CD14-positive monocyte (primary cell): ENCODE measurements at regions not wholly inside any gene's neighbourhood (a gene's known extent, or its start where the extent isn't known, plus 50 kb on each side); places are given as distances from the start of the nearest gene placed in this dataset.

ENCODE experiments used
- DNase-seq, 3 donors: peaks; one replicate each; pipeline ENCODE4 v3.0.0-alpha.2; 2011 to 2022
- H2AFZ ChIP-seq: 2 replicates; pipeline ENCODE4 v1.6.0; 2012; ENCODE audit warnings: mild to moderate bottlenecking, low read depth, low read length, inconsistent platforms; ENCODE audit not compliant: insufficient read depth, poor library complexity, severe bottlenecking
- H3K27ac ChIP-seq, 2 donors: 1 replicate in 1 of 2; 2 replicates in 1 of 2; pipeline ENCODE4 v1.5.1; 2012 to 2013; ENCODE audit warnings: low read length in 2 of 2, control low read depth in 1 of 2, inconsistent platforms in 1 of 2, low read depth in 1 of 2, mild to moderate bottlenecking in 1 of 2
- H3K27me3 ChIP-seq, 2 donors: one replicate each; pipeline versions ENCODE4 v1.6.0 to v1.6.1; 2011 to 2013; ENCODE audit warnings: low read length in 2 of 2; ENCODE audit not compliant: control insufficient read depth in 2 of 2, insufficient read depth in 2 of 2
- H3K36me3 ChIP-seq, 2 donors: replicated peaks in 1 of 2; 1 replicate in 1 of 2; 2 replicates in 1 of 2; pipeline versions ENCODE4 v1.5.1 to v1.6.1; 2012 to 2013; ENCODE audit warnings: low read length in 2 of 2, control low read depth in 1 of 2, inconsistent platforms in 1 of 2, mild to moderate bottlenecking in 1 of 2; ENCODE audit not compliant: insufficient read depth in 2 of 2, control insufficient read depth in 1 of 2
- H3K4me1 ChIP-seq, 2 donors: 1 replicate in 1 of 2; 2 replicates in 1 of 2; pipeline versions ENCODE4 v1.5.1 to v1.6.1; 2012 to 2013; ENCODE audit warnings: low read length in 2 of 2, control low read depth in 1 of 2, inconsistent platforms in 1 of 2, mild to moderate bottlenecking in 1 of 2, moderate library complexity in 1 of 2; ENCODE audit not compliant: insufficient read depth in 2 of 2, control insufficient read depth in 1 of 2
- H3K4me2 ChIP-seq: replicated peaks from 2 replicates; pipeline ENCODE3; 2012; ENCODE audit warnings: low read length, moderate library complexity, mild to moderate bottlenecking; ENCODE audit not compliant: poor library complexity, severe bottlenecking; ENCODE audit errors: extremely low read depth
- H3K4me3 ChIP-seq, 3 experiments: fragments of 200-600 bp in 1 of 3; sonication (generic) in 1 of 3; replicated peaks in 1 of 3; 1 replicate in 2 of 3; 2 replicates in 1 of 3; pipeline ENCODE4 v1.5.1; 2011 to 2013; ENCODE audit warnings: low read length in 3 of 3, mild to moderate bottlenecking in 3 of 3, control low read depth in 2 of 3, low read depth in 2 of 3, inconsistent platforms in 1 of 3, moderate library complexity in 1 of 3
- H3K79me2 ChIP-seq: 2 replicates; pipeline ENCODE4 v1.6.0; 2012; ENCODE audit warnings: mild to moderate bottlenecking, control low read depth, inconsistent platforms, low read length, moderate library complexity; ENCODE audit not compliant: insufficient read depth
- H3K9ac ChIP-seq: 2 replicates; pipeline ENCODE4 v1.6.0; 2017; ENCODE audit warnings: low read length, mild to moderate bottlenecking; ENCODE audit not compliant: insufficient read depth, poor library complexity, severe bottlenecking
- H3K9me3 ChIP-seq, 2 donors: replicated peaks in 1 of 2; 1 replicate in 1 of 2; 2 replicates in 1 of 2; pipeline versions ENCODE4 v1.5.1 to v1.6.1; 2012 to 2013; ENCODE audit warnings: low read length in 2 of 2, control low read depth in 1 of 2; ENCODE audit not compliant: control insufficient read depth in 1 of 2, insufficient read depth in 1 of 2
- H4K20me1 ChIP-seq: 2 replicates; pipeline ENCODE4 v1.6.0; 2012; ENCODE audit warnings: mild to moderate bottlenecking, low read length, control low read depth, moderate library complexity; ENCODE audit not compliant: insufficient read depth
- H3K27ac Mint-ChIP-seq, 7 donors: one replicate each; pipeline ENCODE4 v1.8.0; 2020; ENCODE audit warnings: mild to moderate bottlenecking in 7 of 7, mixed read lengths in 7 of 7, moderate library complexity in 6 of 7, inconsistent platforms in 2 of 7
- H3K27me3 Mint-ChIP-seq, 3 donors: one replicate each; pipeline ENCODE4 v1.8.0; 2021 to 2022; ENCODE audit warnings: low read depth in 3 of 3, mild to moderate bottlenecking in 3 of 3, mixed read lengths in 3 of 3, moderate library complexity in 3 of 3, inconsistent platforms in 1 of 3
- H3K36me3 Mint-ChIP-seq, 2 donors: one replicate each; pipeline ENCODE4 v1.8.0; 2020; ENCODE audit warnings: mixed read lengths in 2 of 2, inconsistent platforms in 1 of 2, mild to moderate bottlenecking in 1 of 2
- H3K4me1 Mint-ChIP-seq: one replicate; pipeline ENCODE4 v1.8.0; 2020; ENCODE audit warnings: mild to moderate bottlenecking, mixed read lengths
- H3K4me3 Mint-ChIP-seq, 2 donors: one replicate each; pipeline ENCODE4 v1.8.0; 2020; ENCODE audit warnings: mild to moderate bottlenecking in 2 of 2, mixed read lengths in 2 of 2, moderate library complexity in 1 of 2
- H3K9me3 Mint-ChIP-seq, 7 donors: one replicate each; pipeline ENCODE4 v1.8.0; 2020 to 2022; ENCODE audit warnings: mixed read lengths in 7 of 7, mild to moderate bottlenecking in 6 of 7, moderate library complexity in 6 of 7, inconsistent platforms in 2 of 7
- CTCF ChIP-seq: fragments of 200-600 bp; IDR thresholded peaks from one replicate; pipeline ENCODE4 v1.8.0; 2022; ENCODE audit warnings: antibody characterized with exemption, mild to moderate bottlenecking
- WGBS: methylation state at CpG from one replicate; pipeline ENCODE4 v1.1.5; 2013; ENCODE audit warnings: missing lambda C conversion rate; ENCODE audit not compliant: insufficient coverage; 5-methylcytosine and 5-hydroxymethylcytosine counted together
- intact Hi-C, 2 donors: fragments of 100-400 bp; cut with micrococcal nuclease; formaldehyde crosslinking; loops; one replicate each; pipeline versions ENCODE4 v1.15.0 to v1.15.1; 2023

GRCh38 chr2:128594651-128594910, 275.9 kb upstream of the HS6ST1 start:
- H3K9me3 Mint-ChIP-seq: peaks cover 0 to 1% (median 0%) of the 10 kb centered on the region in 7 donors
- peaks cover 0 to 11% (median 2%) of the 10 kb centered on the region in 3 donors for H3K27me3 Mint-ChIP-seq
- no peak overlapping the region for H3K27ac Mint-ChIP-seq
- Histone ChIP-seq H3K4me2 (no peak overlapping the region), H2AFZ (no peak overlapping the region), H3K27me3 (no peaks in the 10 kb centered on the region), H3K27ac (no peak overlapping the region), H3K79me2 (no peaks in the 10 kb centered on the region), H3K4me3 (no peak overlapping the region), H3K9me3 (no peaks in the 10 kb centered on the region), H3K9ac (no peak overlapping the region), H4K20me1 (no peaks in the 10 kb centered on the region), H3K36me3 (no peaks in the 10 kb centered on the region), H3K4me1 (no peaks in the 10 kb centered on the region)
- no peak for TF ChIP-seq CTCF
- intact Hi-C loops: no loop called here
- no peaks in the 10 kb centered on the region for H3K36me3 Mint-ChIP-seq
- H3K4me3 Mint-ChIP-seq: no peak overlapping the region
- no peaks in the 10 kb centered on the region for H3K4me1 Mint-ChIP-seq
- 100% methylated on average over 1 of the region's 2 CpGs for WGBS
- DNase-seq: no peak

DNA sequence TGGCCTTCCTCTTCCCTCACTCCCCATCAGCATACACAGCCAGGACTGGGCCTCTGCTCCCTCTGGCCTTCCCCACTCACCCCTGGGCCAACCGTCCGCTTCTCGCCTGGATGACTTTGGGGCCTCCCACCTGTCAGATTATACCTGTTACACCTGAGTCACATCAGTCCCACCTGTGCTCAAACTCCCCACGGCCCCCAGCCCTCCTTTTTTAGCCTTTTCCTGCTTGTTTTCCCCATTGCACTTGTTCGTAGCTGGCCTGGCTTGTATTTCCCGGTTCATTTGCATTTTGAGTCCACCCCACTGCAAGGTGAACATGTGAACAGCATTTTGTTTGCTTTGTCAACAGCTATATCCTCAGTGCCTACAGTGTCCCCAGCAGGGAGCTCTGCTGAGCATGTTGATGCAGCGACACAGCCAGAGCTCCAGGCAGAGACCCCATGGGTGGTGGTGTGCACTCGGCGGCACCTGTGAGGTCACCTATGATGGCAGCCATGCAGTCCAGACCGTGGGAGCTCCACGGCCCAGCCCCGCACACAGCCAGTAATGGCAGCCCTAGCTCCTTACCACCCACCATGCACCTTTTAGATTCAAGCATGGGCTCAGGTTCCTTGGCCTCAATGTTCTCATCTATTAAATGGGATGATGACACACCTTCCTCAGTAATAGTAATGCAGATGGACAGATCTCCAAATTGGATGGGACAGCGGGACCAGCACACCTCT, 276.4 kb upstream of the HS6ST1 start:
- Histone ChIP-seq H2AFZ (no peak overlapping the region), H3K4me2 (no peak overlapping the region), H4K20me1 (no peaks in the 10 kb centered on the region), H3K36me3 (no peaks in the 10 kb centered on the region), H3K9me3 (no peaks in the 10 kb centered on the region), H3K79me2 (no peaks in the 10 kb centered on the region), H3K4me1 (no peaks in the 10 kb centered on the region), H3K4me3 (no peak overlapping the region), H3K27me3 (no peaks in the 10 kb centered on the region), H3K9ac (no peak overlapping the region), H3K27ac (no peak overlapping the region)
- intact Hi-C loops: no loop called here
- no peak for TF ChIP-seq CTCF
- H3K27ac Mint-ChIP-seq: peak overlapping the region in 1 of 7 donors; percentile 21
- H3K27me3 Mint-ChIP-seq: peaks cover 0 to 11% (median 2%) of the 10 kb centered on the region in 3 donors
- no peaks in the 10 kb centered on the region for H3K4me1 Mint-ChIP-seq
- DNase-seq: no peak
- H3K36me3 Mint-ChIP-seq: no peaks in the 10 kb centered on the region
- H3K4me3 Mint-ChIP-seq: no peak overlapping the region
- H3K9me3 Mint-ChIP-seq: no peaks in the 10 kb centered on the region
- 95% methylated on average over 10 of the region's 13 CpGs for WGBS
